HL-60 (cell line): ENCODE measurements at regions not wholly inside any gene's neighbourhood (a gene's known extent, or its start where the extent isn't known, plus 50 kb on each side); places are given as distances from the start of the nearest gene placed in this dataset.

ENCODE experiments used
- CTCF ChIP-seq: IDR thresholded peaks from one replicate; pipeline ENCODE4 v1.5.1; 2011; ENCODE audit warnings: low read length, control low read depth, inconsistent platforms; ENCODE audit not compliant: insufficient read depth
- GABPA ChIP-seq: IDR thresholded peaks from 2 replicates; pipeline ENCODE4 v1.6.1; 2012; ENCODE audit warnings: low read depth
- POLR2AphosphoS5 ChIP-seq: IDR thresholded peaks from 2 replicates; pipeline ENCODE4 v1.6.1; 2012; ENCODE audit warnings: low read depth
- SPI1 ChIP-seq: IDR thresholded peaks from 2 replicates; pipeline ENCODE4 v1.6.1; 2012; ENCODE audit warnings: low read depth, mild to moderate bottlenecking, borderline replicate concordance

- no peak for TF ChIP-seq SPI1
- no peak for TF ChIP-seq CTCF
- TF ChIP-seq GABPA, result no peak
- TF ChIP-seq POLR2AphosphoS5, result no peak
Measured at GRCh38 chr13:50094615-50095293, 79.5 kb downstream of the KCNRG start.
